ENCODE measurements at regions not wholly inside any gene's neighbourhood (a gene's known extent, or its start where the extent isn't known, plus 50 kb on each side); places are given as distances from the start of the nearest gene placed in this dataset.

DNA sequence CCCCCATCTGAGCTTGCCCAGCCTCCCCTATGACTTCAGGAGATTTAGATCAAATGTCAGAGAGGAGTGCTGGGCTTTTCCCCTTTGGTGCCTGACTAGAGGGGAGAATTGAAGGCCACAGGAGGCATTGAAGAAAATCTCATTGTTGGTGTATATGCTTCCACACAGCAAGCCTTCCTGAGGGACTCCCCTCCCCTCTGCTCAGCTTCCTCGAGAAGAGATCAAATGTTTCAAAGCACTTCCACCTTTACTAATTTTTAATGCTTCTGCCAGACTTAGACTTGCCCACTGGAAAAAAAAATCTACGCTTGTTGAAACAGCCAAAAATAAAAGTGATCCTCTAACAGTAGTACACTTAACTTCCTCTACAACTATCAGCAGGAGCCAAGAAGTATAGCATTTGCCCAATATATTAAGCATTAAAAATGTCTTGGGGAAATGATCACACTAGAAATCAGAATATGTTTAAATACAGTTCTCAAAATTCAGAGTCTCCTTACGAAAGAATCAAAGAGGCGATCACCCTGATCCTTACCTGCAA is 79.3 kb downstream of the FZD1 start:
- TF ChIP-seq, protein P1, sequence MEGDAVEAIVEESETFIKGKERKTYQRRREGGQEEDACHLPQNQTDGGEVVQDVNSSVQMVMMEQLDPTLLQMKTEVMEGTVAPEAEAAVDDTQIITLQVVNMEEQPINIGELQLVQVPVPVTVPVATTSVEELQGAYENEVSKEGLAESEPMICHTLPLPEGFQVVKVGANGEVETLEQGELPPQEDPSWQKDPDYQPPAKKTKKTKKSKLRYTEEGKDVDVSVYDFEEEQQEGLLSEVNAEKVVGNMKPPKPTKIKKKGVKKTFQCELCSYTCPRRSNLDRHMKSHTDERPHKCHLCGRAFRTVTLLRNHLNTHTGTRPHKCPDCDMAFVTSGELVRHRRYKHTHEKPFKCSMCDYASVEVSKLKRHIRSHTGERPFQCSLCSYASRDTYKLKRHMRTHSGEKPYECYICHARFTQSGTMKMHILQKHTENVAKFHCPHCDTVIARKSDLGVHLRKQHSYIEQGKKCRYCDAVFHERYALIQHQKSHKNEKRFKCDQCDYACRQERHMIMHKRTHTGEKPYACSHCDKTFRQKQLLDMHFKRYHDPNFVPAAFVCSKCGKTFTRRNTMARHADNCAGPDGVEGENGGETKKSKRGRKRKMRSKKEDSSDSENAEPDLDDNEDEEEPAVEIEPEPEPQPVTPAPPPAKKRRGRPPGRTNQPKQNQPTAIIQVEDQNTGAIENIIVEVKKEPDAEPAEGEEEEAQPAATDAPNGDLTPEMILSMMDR (IDR thresholded peaks at IDR 0.05; ENCODE audit: low read depth, low read length, poor library complexity, severe bottlenecking), result no peak
- TF ChIP-seq EZH2phosphoT487 (IDR thresholded peaks at IDR 0.05; ENCODE audit: borderline replicate concordance, low read length), result no peak

All from DOHH2 (cell line).